Psoas muscle (tissue), 7 donors: ENCODE measurements at regions not wholly inside any gene's neighbourhood (a gene's known extent, or its start where the extent isn't known, plus 50 kb on each side); places are given as distances from the start of the nearest gene placed in this dataset.

Experiments used
- ATAC-seq, 4 donors: fragments of 200-7000 bp; cut with Tn5 transposase; one replicate each; pipeline ENCODE4 v1.9.1; 2020; ENCODE audit warnings: moderate library complexity in 3 of 4, mild to moderate bottlenecking in 2 of 4
- DNase-seq, 2 donors: peaks; one replicate each; pipeline ENCODE4 v3.0.0-alpha.2; 2020
- H3K27ac ChIP-seq: fragments of 200-600 bp; one replicate; pipeline ENCODE4 v1.8.0; 2022
- H3K27me3 ChIP-seq, 3 donors: fragments of 200-600 bp in 1 of 3; one replicate each; pipeline versions ENCODE4 v1.6.1 to v1.8.0; 2013 to 2022; ENCODE audit warnings: low read length in 2 of 3, mild to moderate bottlenecking in 2 of 3, moderate library complexity in 1 of 3; ENCODE audit not compliant: insufficient read depth in 3 of 3
- H3K36me3 ChIP-seq, 2 donors: fragments of 200-600 bp in 1 of 2; one replicate each; pipeline versions ENCODE4 v1.6.1 to v1.8.0; 2013 to 2022; ENCODE audit warnings: low read depth in 1 of 2, mild to moderate bottlenecking in 1 of 2, moderate library complexity in 1 of 2; ENCODE audit not compliant: insufficient read depth in 1 of 2
- H3K4me1 ChIP-seq: fragments of 200-600 bp; one replicate; pipeline ENCODE4 v1.8.0; 2022
- H3K4me3 ChIP-seq: fragments of 200-600 bp; one replicate; pipeline ENCODE4 v1.8.0; 2022; ENCODE audit warnings: mild to moderate bottlenecking
- H3K9me3 ChIP-seq: fragments of 200-600 bp; one replicate; pipeline ENCODE4 v1.8.0; 2022
- WGBS, 3 donors: extraction: QIAGEN DNeasy Blood & Tissue Kit; methylation state at CpG; one replicate each; pipeline versions ENCODE4 v1.1.6 to v1.1.7; 2013; 5-methylcytosine and 5-hydroxymethylcytosine counted together
- intact Hi-C, 2 donors: fragments of 100-400 bp; cut with DNase I; formaldehyde crosslinking; loops; one replicate each; pipeline versions ENCODE4 v1.11.0 to v1.14.2; 2022
- TF ChIP-seq, protein P1 (sequence below): fragments of 200-600 bp; IDR thresholded peaks from one replicate; pipeline ENCODE4 v1.8.0; 2022; ENCODE audit warnings: antibody characterized with exemption
- donor health status: healthy with polysubstance abuse.
- donor health status: DM: no; HTN: no; CAD: no; lungs with moderate emphysema.
- donor health status: Bipolar disorder and iron deficiency.
- donor health status: healthy.
- donor health status: DM: yes; HTN: yes; CAD: no.
- donor health status: DM: no; HTN: no; CAD: no.
- donor health status: DM: yes; HTN: yes; CAD: no.

DNA sequence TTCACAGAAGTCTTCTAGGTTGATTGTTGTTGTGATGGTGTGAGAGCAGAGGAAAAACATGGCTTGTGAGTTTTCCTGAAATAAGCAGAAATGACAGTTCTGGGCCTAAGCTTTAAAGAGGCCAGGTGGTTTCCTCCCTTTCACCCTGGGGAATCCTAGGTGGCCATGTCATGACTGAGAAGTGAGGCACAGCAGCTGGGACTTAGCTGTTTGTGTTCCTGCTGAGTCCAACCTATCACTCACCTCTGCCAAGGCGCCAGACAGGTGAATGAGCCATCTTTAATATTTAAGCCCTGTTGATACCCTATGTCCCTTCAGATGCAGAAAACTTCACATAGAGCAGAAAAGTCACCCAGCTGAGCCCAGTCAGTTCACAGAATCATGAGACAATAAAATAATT lies 384.4 kb downstream of the SLC4A3 start:
- no peaks in the 10 kb centered on the region for H3K27me3 ChIP-seq
- intact Hi-C loops: no loop called here
- 92 to 95% (median 93%) methylated on average over 1 of the region's 1 CpG for WGBS, 3 donors
- H3K36me3 ChIP-seq: no peaks in the 10 kb centered on the region
- no peak overlapping the region for H3K27ac ChIP-seq
- no peaks in the 10 kb centered on the region for H3K4me1 ChIP-seq
- H3K4me3 ChIP-seq: no peak overlapping the region
- H3K9me3 ChIP-seq: peaks cover 4% of the 10 kb centered on the region
- no peak for ATAC-seq
- no peak for DNase-seq
- TF ChIP-seq, protein P1, sequence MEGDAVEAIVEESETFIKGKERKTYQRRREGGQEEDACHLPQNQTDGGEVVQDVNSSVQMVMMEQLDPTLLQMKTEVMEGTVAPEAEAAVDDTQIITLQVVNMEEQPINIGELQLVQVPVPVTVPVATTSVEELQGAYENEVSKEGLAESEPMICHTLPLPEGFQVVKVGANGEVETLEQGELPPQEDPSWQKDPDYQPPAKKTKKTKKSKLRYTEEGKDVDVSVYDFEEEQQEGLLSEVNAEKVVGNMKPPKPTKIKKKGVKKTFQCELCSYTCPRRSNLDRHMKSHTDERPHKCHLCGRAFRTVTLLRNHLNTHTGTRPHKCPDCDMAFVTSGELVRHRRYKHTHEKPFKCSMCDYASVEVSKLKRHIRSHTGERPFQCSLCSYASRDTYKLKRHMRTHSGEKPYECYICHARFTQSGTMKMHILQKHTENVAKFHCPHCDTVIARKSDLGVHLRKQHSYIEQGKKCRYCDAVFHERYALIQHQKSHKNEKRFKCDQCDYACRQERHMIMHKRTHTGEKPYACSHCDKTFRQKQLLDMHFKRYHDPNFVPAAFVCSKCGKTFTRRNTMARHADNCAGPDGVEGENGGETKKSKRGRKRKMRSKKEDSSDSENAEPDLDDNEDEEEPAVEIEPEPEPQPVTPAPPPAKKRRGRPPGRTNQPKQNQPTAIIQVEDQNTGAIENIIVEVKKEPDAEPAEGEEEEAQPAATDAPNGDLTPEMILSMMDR: no peak

DNA sequence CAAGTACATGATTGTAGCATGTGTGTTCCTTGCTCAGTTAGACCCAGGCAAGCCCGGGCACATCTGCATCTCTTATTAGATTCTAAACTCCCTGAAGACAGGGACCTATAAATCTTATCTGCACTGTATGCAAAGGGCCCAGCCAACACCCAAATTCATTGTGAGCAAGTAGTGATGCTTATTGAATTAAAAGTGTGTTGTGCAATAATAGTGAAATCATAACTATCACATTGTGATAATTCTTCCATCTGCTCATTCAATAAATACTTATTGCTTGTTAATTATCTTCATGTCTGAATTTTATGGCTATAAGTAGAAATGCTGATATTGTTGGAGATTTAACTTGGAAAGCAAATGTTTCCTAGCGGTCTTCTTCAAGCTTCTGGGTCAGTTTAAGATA lies 387.5 kb downstream of the SLC4A3 start:
- Histone ChIP-seq H3K9me3 (peaks cover 4% of the 10 kb centered on the region), H3K36me3 (no peaks in the 10 kb centered on the region), H3K4me1 (no peaks in the 10 kb centered on the region), H3K27ac (no peak overlapping the region), H3K27me3 (no peaks in the 10 kb centered on the region), H3K4me3 (no peak overlapping the region)
- DNase-seq: no peak
- intact Hi-C loops: no loop called here
- WGBS, 3 donors: 87 to 93% (median 93%) methylated on average over 2 of the region's 2 CpGs
- TF ChIP-seq, protein P1: no peak
- ATAC-seq: no peak

DNA sequence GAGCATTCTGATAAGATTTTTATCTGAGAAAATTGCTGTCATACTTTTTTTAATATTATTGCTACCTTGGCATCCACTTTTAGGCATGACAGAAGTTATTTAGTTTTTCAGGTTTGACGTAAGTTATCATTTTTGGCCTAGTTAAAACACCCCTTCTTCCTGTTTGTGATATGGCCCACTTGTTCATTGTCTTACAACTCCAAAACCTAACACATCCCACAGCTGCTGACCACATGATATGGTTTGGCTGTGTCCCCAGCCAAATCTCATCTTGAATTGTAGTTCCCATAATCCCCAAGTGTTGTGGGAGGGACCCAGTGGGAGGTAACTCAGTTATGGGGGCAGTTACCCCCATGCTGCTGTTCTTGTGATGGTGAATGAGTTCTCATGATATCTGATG lies 388.1 kb downstream of the SLC4A3 start:
- Histone ChIP-seq H3K9me3 (peaks cover 4% of the 10 kb centered on the region), H3K4me3 (no peak overlapping the region), H3K4me1 (no peaks in the 10 kb centered on the region), H3K27me3 (no peaks in the 10 kb centered on the region), H3K27ac (no peak overlapping the region), H3K36me3 (no peaks in the 10 kb centered on the region)
- ATAC-seq (no peak), DNase-seq (no peak)
- TF ChIP-seq, protein P1: no peak
- intact Hi-C loops: no loop called here
- WGBS, 3 donors: 47 to 61% (median 59%) methylated on average over 1 of the region's 1 CpG

DNA sequence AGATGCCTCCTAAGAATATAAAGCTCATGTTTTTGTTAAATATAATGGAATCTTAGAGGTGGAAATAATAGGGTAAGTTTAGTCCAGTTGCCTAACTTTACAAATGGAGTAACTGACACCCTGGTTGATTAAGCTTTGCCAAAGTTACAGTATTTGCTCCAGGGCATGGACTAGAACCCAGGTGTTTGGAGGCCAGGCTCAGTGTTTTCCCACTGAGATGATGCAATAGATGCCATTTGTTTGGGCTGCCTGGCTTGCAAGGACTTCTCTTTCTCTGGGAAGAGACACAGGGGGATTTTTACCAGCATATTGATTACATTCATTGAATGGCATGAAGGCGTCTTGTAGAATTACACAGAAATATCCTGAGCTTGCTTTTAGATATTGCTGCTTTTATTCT lies 397.8 kb downstream of the SLC4A3 start:
- intact Hi-C loops: no loop called here
- Histone ChIP-seq H3K36me3 (no peaks in the 10 kb centered on the region), H3K27ac (no peak overlapping the region), H3K4me3 (no peak overlapping the region), H3K4me1 (no peaks in the 10 kb centered on the region), H3K27me3 (no peaks in the 10 kb centered on the region), H3K9me3 (no peaks in the 10 kb centered on the region)
- ATAC-seq (no peak), DNase-seq (no peak)
- TF ChIP-seq, protein P1: no peak
- 86 to 90% (median 88%) methylated on average over 1 of the region's 1 CpG for WGBS, 3 donors

DNA sequence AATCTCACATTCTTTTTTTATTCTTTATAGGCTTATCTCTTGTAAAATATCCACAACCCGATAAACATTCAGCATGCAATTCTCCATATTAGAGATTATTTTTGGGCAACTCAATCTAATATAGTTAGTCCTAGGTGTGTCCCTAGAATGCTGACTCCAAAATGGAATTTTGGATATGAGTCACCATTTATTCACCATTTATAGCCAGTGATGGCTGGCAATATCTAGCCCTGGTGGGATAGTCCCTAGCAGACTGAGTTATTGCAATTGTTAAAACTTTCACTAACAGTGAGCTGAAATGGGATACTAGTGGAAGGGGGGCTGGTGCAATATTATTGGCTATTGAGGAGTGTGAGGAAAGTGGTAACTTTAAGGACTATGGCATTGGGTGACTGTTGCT lies 401.6 kb downstream of the SLC4A3 start:
- no peaks in the 10 kb centered on the region for H3K4me1 ChIP-seq
- no peaks in the 10 kb centered on the region for H3K36me3 ChIP-seq
- TF ChIP-seq, protein P1: no peak
- no peak overlapping the region for H3K27ac ChIP-seq
- intact Hi-C loops: no loop called here
- 72 to 100% (median 95%) methylated on average over 1 of the region's 1 CpG for WGBS, 3 donors
- H3K9me3 ChIP-seq: no peaks in the 10 kb centered on the region
- H3K27me3 ChIP-seq: no peaks in the 10 kb centered on the region
- no peak for ATAC-seq
- DNase-seq: no peak
- no peak overlapping the region for H3K4me3 ChIP-seq
